Breast epithelium (tissue), 3 donors: ENCODE measurements at regions not wholly inside any gene's neighbourhood (a gene's known extent, or its start where the extent isn't known, plus 50 kb on each side); places are given as distances from the start of the nearest gene placed in this dataset.

Experiments
- POLR2A ChIP-seq: fragments of 450-650 bp; IDR thresholded peaks from one replicate; pipeline ENCODE4 v1.6.1; 2016; ENCODE audit warnings: antibody characterized with exemption, mild to moderate bottlenecking, moderate library complexity
- POLR2AphosphoS5 ChIP-seq, 3 donors: sonication (generic); formaldehyde crosslinking; IDR thresholded peaks; one replicate each; pipeline ENCODE4 v1.6.1; 2017; ENCODE audit warnings: antibody characterized with exemption in 3 of 3
- TF ChIP-seq, protein P1 (sequence below), 3 donors: fragments of 450-650 bp; IDR thresholded peaks; one replicate each; pipeline ENCODE4 v1.5.1; 2016 to 2017; ENCODE audit warnings: antibody characterized with exemption in 3 of 3, mild to moderate bottlenecking in 3 of 3, moderate library complexity in 3 of 3

DNA sequence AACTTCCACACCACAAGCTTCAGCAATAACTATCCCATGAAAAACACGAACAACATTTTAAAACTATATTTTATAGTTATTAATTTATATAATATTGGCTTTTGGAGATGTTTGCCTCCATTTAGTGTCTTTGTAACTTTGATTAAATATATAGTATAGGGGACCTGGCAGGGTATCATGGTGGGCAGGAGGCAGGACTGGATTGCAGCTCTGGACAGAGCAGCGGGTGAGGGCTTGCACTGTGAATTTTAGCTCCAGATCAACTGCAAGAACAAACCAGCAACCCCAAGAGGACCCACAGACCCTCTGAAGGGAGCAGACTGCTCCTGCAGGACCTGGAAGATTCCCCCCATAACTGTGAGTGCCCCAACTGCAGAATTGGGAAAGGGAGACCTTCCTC, 777.9 kb downstream of the KCNJ2 start:
- TF ChIP-seq, protein P1, sequence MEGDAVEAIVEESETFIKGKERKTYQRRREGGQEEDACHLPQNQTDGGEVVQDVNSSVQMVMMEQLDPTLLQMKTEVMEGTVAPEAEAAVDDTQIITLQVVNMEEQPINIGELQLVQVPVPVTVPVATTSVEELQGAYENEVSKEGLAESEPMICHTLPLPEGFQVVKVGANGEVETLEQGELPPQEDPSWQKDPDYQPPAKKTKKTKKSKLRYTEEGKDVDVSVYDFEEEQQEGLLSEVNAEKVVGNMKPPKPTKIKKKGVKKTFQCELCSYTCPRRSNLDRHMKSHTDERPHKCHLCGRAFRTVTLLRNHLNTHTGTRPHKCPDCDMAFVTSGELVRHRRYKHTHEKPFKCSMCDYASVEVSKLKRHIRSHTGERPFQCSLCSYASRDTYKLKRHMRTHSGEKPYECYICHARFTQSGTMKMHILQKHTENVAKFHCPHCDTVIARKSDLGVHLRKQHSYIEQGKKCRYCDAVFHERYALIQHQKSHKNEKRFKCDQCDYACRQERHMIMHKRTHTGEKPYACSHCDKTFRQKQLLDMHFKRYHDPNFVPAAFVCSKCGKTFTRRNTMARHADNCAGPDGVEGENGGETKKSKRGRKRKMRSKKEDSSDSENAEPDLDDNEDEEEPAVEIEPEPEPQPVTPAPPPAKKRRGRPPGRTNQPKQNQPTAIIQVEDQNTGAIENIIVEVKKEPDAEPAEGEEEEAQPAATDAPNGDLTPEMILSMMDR (IDR thresholded peaks at IDR 0.05) = no peak
- TF ChIP-seq POLR2A (no peak), POLR2AphosphoS5 (IDR thresholded peaks at IDR 0.05) (no peak)
